Nephron (organoid): ENCODE measurements at regions not wholly inside any gene's neighbourhood (a gene's known extent, or its start where the extent isn't known, plus 50 kb on each side); places are given as distances from the start of the nearest gene placed in this dataset.
"Not testable (repeated sequence)": the region's sequence is repeated elsewhere in the genome, so short reads cannot be mapped to it uniquely, and the experiment has no call there.

Experiments
- H3K27ac Mint-ChIP-seq, 3 experiments: 2 replicates each; pipeline ENCODE4 v1.8.0; 2020; ENCODE audit warnings: mixed read lengths in 3 of 3, mild to moderate bottlenecking in 2 of 3, moderate library complexity in 1 of 3
- H3K27me3 Mint-ChIP-seq: 2 replicates; pipeline ENCODE4 v1.8.0; 2021; ENCODE audit warnings: low read depth, mild to moderate bottlenecking, moderate library complexity, mixed read lengths
- H3K36me3 Mint-ChIP-seq: 2 replicates; pipeline ENCODE4 v1.8.0; 2020; ENCODE audit warnings: low read depth, mixed read lengths
- H3K4me1 Mint-ChIP-seq: 2 replicates; pipeline ENCODE4 v1.8.0; 2020; ENCODE audit warnings: mixed read lengths
- H3K4me3 Mint-ChIP-seq, 3 experiments: 2 replicates each; pipeline ENCODE4 v1.8.0; 2020; ENCODE audit warnings: mild to moderate bottlenecking in 3 of 3, mixed read lengths in 3 of 3, moderate library complexity in 2 of 3
- H3K9me3 Mint-ChIP-seq: 2 replicates; pipeline ENCODE4 v1.8.0; 2020; ENCODE audit warnings: mixed read lengths
- CTCF ChIP-seq, 3 experiments: fragments of 200-600 bp; sonication (generic); IDR thresholded peaks; one replicate each; pipeline ENCODE4 v1.5.0; 2021; ENCODE audit warnings: antibody characterized with exemption in 3 of 3; ENCODE audit not compliant: unreplicated experiment in 3 of 3

DNA sequence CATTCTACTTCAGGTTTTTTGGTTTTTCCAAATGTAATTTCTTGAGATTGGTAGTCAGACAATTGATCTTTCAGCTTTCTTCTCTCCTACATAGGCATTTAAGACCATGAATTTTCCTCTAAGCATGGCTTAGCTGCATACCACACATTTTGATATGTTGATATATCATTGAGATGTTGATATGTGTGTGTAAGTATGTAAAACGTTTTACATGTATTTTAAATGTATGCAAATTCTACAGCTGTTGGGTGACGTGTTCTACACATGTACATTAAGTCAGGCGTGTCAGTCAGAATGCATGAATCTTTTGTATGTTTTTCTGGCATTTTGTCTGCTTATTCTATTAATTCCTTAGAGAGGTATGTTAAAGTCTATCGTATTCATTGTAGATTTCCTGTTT lies 228.2 kb downstream of the CDH26 start:
- Mint-ChIP-seq H3K27me3 (peaks cover 27% of the 10 kb centered on the region), H3K27ac (no peak overlapping the region), H3K36me3 (no peaks in the 10 kb centered on the region), H3K4me3 (no peak overlapping the region), H3K9me3 (peaks cover 23% of the 10 kb centered on the region), H3K4me1 (no peaks in the 10 kb centered on the region)
- TF ChIP-seq CTCF (IDR thresholded peaks at IDR 0.05; ENCODE audit: unreplicated experiment in 3 of 3): no peak

DNA sequence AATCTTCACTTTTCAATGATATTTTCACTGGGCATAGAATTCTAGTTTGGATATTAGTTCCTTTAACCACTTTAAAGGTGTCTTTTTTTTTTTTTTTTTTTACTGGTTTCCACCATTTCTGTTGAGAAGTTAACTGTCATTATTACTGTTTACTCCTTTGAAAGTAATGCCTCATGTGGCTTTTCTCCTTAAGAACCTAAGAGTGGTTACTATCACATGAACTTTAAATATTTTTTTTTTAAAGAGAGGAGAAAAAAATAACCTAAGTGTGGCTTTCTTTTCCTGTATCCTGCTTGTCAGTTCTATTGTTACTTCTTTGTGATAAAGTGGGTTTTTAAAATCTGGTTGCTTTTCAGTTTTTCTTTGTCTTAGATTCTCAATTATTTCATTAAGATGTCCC lies 229.5 kb downstream of the CDH26 start:
- H3K9me3 Mint-ChIP-seq: peaks cover 23% of the 10 kb centered on the region

GRCh38 chr20:60191014-60191413 lies 232.8 kb downstream of the CDH26 start:
- peaks cover 19% of the 10 kb centered on the region for H3K9me3 Mint-ChIP-seq
- no peak overlapping the region for H3K4me3 Mint-ChIP-seq
- peaks cover 23% of the 10 kb centered on the region for H3K27me3 Mint-ChIP-seq
- TF ChIP-seq CTCF (IDR thresholded peaks at IDR 0.05; ENCODE audit: unreplicated experiment in 3 of 3): no peak
- no peaks in the 10 kb centered on the region for H3K4me1 Mint-ChIP-seq
- H3K27ac Mint-ChIP-seq: no peak overlapping the region
- H3K36me3 Mint-ChIP-seq: no peaks in the 10 kb centered on the region

More for the DNA sequence above, 229.5 kb downstream of the CDH26 start:
- no peak for TF ChIP-seq CTCF (IDR thresholded peaks at IDR 0.05; ENCODE audit: unreplicated experiment in 3 of 3)
- Mint-ChIP-seq H3K4me1 (no peaks in the 10 kb centered on the region), H3K27me3 (peaks cover 27% of the 10 kb centered on the region), H3K4me3 (no peak overlapping the region), H3K27ac (no peak overlapping the region), H3K36me3 (no peaks in the 10 kb centered on the region)

- no peaks in the 10 kb centered on the region for H3K4me1 Mint-ChIP-seq
- H3K4me3 Mint-ChIP-seq: no peak overlapping the region
- no peak overlapping the region for H3K27ac Mint-ChIP-seq
- TF ChIP-seq CTCF (IDR thresholded peaks at IDR 0.05; ENCODE audit: unreplicated experiment in 3 of 3): no peak
- no peaks in the 10 kb centered on the region for H3K36me3 Mint-ChIP-seq
- peaks cover 23% of the 10 kb centered on the region for H3K27me3 Mint-ChIP-seq
- H3K9me3 Mint-ChIP-seq: peaks cover 19% of the 10 kb centered on the region
These were observed 234.1 kb downstream of the CDH26 start for GRCh38 chr20:60192326-60192725.

DNA sequence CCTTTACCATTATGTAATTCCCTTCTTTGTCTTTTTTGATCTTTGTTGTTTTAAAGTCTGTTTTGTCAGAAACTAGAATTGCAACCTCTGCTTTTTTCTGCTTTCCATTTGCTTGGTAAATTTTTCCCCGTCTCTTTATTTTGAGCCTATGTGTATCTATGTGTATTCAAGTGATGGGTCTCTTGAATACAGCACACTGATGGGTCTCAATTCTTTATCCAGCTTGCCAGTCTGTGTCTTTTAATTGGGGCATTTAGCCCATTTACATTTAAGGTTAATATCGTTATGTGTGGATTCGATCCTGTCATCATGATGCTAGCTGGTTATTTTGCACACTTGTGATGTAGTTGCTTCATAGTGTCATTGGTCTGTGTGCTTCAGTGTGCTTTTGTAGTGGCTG lies 240.9 kb downstream of the CDH26 start:
- H3K27me3 Mint-ChIP-seq: peaks cover 19% of the 10 kb centered on the region
- not testable (repeated sequence) for H3K4me1 Mint-ChIP-seq

GRCh38 chr20:60199866-60200265 lies 241.6 kb downstream of the CDH26 start:
- Mint-ChIP-seq H3K4me3 (no peak overlapping the region), H3K27ac (no peak overlapping the region), H3K27me3 (peaks cover 13% of the 10 kb centered on the region), H3K4me1 (no peaks in the 10 kb centered on the region), H3K9me3 (peaks cover 33% of the 10 kb centered on the region), H3K36me3 (no peaks in the 10 kb centered on the region)
- no peak for TF ChIP-seq CTCF (IDR thresholded peaks at IDR 0.05; ENCODE audit: unreplicated experiment in 3 of 3)

More for the DNA sequence above, 240.9 kb downstream of the CDH26 start:
- H3K4me3 Mint-ChIP-seq, H3K36me3 Mint-ChIP-seq, H3K27ac Mint-ChIP-seq: not testable (repeated sequence)
- H3K9me3 Mint-ChIP-seq: peaks cover 33% of the 10 kb centered on the region
